RWPE2 (cell line): ENCODE measurements at regions not wholly inside any gene's neighbourhood (a gene's known extent, or its start where the extent isn't known, plus 50 kb on each side); places are given as distances from the start of the nearest gene placed in this dataset.
"Not testable (repeated sequence)": the region's sequence is repeated elsewhere in the genome, so short reads cannot be mapped to it uniquely, and the experiment has no call there.

Experiments used
- ATAC-seq: fragments of 200-7000 bp; cut with Tn5 transposase; 3 replicates; pipeline ENCODE4 v1.9.1; 2021; ENCODE audit warnings: low read depth
- DNase-seq: peaks from one replicate; pipeline ENCODE4 v3.0.0-alpha.2; 2020; ENCODE audit warnings: low spot score
- H3K27ac ChIP-seq: fragments of 450-650 bp; 2 replicates; pipeline ENCODE4 v1.5.1; 2017; ENCODE audit warnings: mild to moderate bottlenecking; ENCODE audit not compliant: poor library complexity, severe bottlenecking
- H3K27me3 ChIP-seq: fragments of 250-450 bp; sonication (Bioruptor Pico); 2 replicates; pipeline ENCODE4 v1.5.1; 2021; ENCODE audit warnings: mild to moderate bottlenecking, moderate library complexity; ENCODE audit not compliant: insufficient read depth, poor library complexity, severe bottlenecking
- H3K36me3 ChIP-seq: fragments of 250-450 bp; sonication (Bioruptor Pico); 2 replicates; pipeline ENCODE4 v1.5.1; 2020; ENCODE audit warnings: low read depth, mild to moderate bottlenecking, moderate library complexity
- H3K4me1 ChIP-seq: fragments of 250-450 bp; sonication (Bioruptor Pico); 2 replicates; pipeline ENCODE4 v1.5.1; 2021; ENCODE audit warnings: mild to moderate bottlenecking, moderate library complexity; ENCODE audit not compliant: insufficient read depth, poor library complexity, severe bottlenecking
- H3K4me3 ChIP-seq: fragments of 250-450 bp; sonication (Bioruptor Pico); 2 replicates; pipeline ENCODE4 v1.5.1; 2021; ENCODE audit warnings: mild to moderate bottlenecking, moderate library complexity; ENCODE audit not compliant: severe bottlenecking
- H3K9me3 ChIP-seq: fragments of 250-450 bp; sonication (Bioruptor Pico); 2 replicates; pipeline ENCODE4 v1.5.1; 2021; ENCODE audit warnings: mild to moderate bottlenecking, moderate library complexity; ENCODE audit not compliant: severe bottlenecking
- CTCF ChIP-seq: fragments of 450-650 bp; IDR thresholded peaks from one replicate; pipeline ENCODE4 v1.5.1; 2017; ENCODE audit warnings: mild to moderate bottlenecking, moderate library complexity; ENCODE audit not compliant: poor library complexity, severe bottlenecking

- no peak overlapping the region for H3K27ac ChIP-seq
- DNase-seq (no peak), ATAC-seq (no peak)
- no peaks in the 10 kb centered on the region for H3K9me3 ChIP-seq
- no peak for TF ChIP-seq CTCF
- no peaks in the 10 kb centered on the region for H3K4me1 ChIP-seq
- H3K36me3 ChIP-seq = no peaks in the 10 kb centered on the region
- no peaks in the 10 kb centered on the region for H3K27me3 ChIP-seq
- no peak overlapping the region for H3K4me3 ChIP-seq
These were observed 317.8 kb downstream of the MMUT start for GRCh38 chr6:49145280-49145679.

- DNase-seq = no peak
- Histone ChIP-seq H3K4me1 (no peaks in the 10 kb centered on the region), H3K36me3 (no peaks in the 10 kb centered on the region), H3K4me3 (no peak overlapping the region), H3K27ac (no peak overlapping the region), H3K9me3 (no peaks in the 10 kb centered on the region), H3K27me3 (no peaks in the 10 kb centered on the region)
- no peak for TF ChIP-seq CTCF
- no peak for ATAC-seq
These were observed 320.5 kb downstream of the MMUT start for GRCh38 chr6:49142421-49143151.

- H3K27me3 ChIP-seq = no peaks in the 10 kb centered on the region
- peak; percentile 54; the same call in 2 of the 3 replicates for ATAC-seq
These were observed 341.1 kb downstream of the MMUT start for GRCh38 chr6:49121970-49122369.

GRCh38 chr6:49118478-49118877 lies 344.6 kb downstream of the MMUT start:
- no peaks in the 10 kb centered on the region for H3K4me1 ChIP-seq
- TF ChIP-seq CTCF = no peak
- no peaks in the 10 kb centered on the region for H3K9me3 ChIP-seq
- H3K27ac ChIP-seq = no peak overlapping the region
- no peaks in the 10 kb centered on the region for H3K27me3 ChIP-seq
- ATAC-seq (no peak; the same call in 2 of the 3 replicates), DNase-seq (no peak)
- no peak overlapping the region for H3K4me3 ChIP-seq
- H3K36me3 ChIP-seq = no peaks in the 10 kb centered on the region

More at GRCh38 chr6:49121970-49122369, 341.1 kb downstream of the MMUT start:
- H3K4me3 ChIP-seq = no peak overlapping the region
- no peaks in the 10 kb centered on the region for H3K4me1 ChIP-seq
- no peak overlapping the region for H3K27ac ChIP-seq
- TF ChIP-seq CTCF = no peak
- H3K9me3 ChIP-seq = no peaks in the 10 kb centered on the region
- no peaks in the 10 kb centered on the region for H3K36me3 ChIP-seq
- DNase-seq = no peak

- Histone ChIP-seq H3K9me3 (no peaks in the 10 kb centered on the region), H3K27ac (no peak overlapping the region), H3K36me3 (no peaks in the 10 kb centered on the region), H3K4me1 (no peaks in the 10 kb centered on the region), H3K4me3 (no peak overlapping the region), H3K27me3 (no peaks in the 10 kb centered on the region)
- ATAC-seq = no peak
- DNase-seq = no peak
- no peak for TF ChIP-seq CTCF
These were observed 352.1 kb downstream of the MMUT start for GRCh38 chr6:49110916-49111315.

GRCh38 chr6:49097664-49098063 lies 365.4 kb downstream of the MMUT start:
- not testable (repeated sequence) for H3K4me3 ChIP-seq, H3K36me3 ChIP-seq, H3K4me1 ChIP-seq, H3K9me3 ChIP-seq, ATAC-seq, H3K27ac ChIP-seq, DNase-seq, H3K27me3 ChIP-seq
